Aorta (tissue), 5 donors: ENCODE measurements at regions not wholly inside any gene's neighbourhood (a gene's known extent, or its start where the extent isn't known, plus 50 kb on each side); places are given as distances from the start of the nearest gene placed in this dataset.
"Not testable (repeated sequence)": the region's sequence is repeated elsewhere in the genome, so short reads cannot be mapped to it uniquely, and the experiment has no call there.

ENCODE experiments used
- ATAC-seq: fragments of 200-7000 bp; cut with Tn5 transposase; one replicate; pipeline ENCODE4 v1.9.1; 2022; ENCODE audit warnings: moderate library complexity; ENCODE audit not compliant: low FRiP score
- DNase-seq, 2 donors: peaks; one replicate each; pipeline ENCODE4 v3.0.0-alpha.2; 2020
- H3K27ac ChIP-seq, 2 donors: one replicate each; pipeline ENCODE4 v1.5.1; 2013; ENCODE audit warnings: low read length in 2 of 2, mild to moderate bottlenecking in 2 of 2, moderate library complexity in 2 of 2, control low read depth in 1 of 2, inconsistent platforms in 1 of 2, low read depth in 1 of 2
- H3K27me3 ChIP-seq, 2 donors: one replicate each; pipeline ENCODE4 v1.6.1; 2013; ENCODE audit warnings: control low read depth in 1 of 2, low read length in 1 of 2, mild to moderate bottlenecking in 1 of 2, moderate library complexity in 1 of 2; ENCODE audit not compliant: insufficient read depth in 2 of 2, control insufficient read depth in 1 of 2
- H3K36me3 ChIP-seq, 2 donors: one replicate each; pipeline ENCODE4 v1.6.1; 2013; ENCODE audit warnings: control low read depth in 1 of 2, low read length in 1 of 2, mild to moderate bottlenecking in 1 of 2; ENCODE audit not compliant: insufficient read depth in 2 of 2, control insufficient read depth in 1 of 2
- H3K4me1 ChIP-seq, 2 donors: one replicate each; pipeline ENCODE4 v1.6.1; 2013; ENCODE audit warnings: low read length in 2 of 2, control low read depth in 1 of 2, mild to moderate bottlenecking in 1 of 2, moderate library complexity in 1 of 2; ENCODE audit not compliant: insufficient read depth in 2 of 2, control insufficient read depth in 1 of 2
- H3K4me3 ChIP-seq, 2 donors: one replicate each; pipeline ENCODE4 v1.5.1; 2013; ENCODE audit warnings: low read length in 2 of 2, control low read depth in 1 of 2, mild to moderate bottlenecking in 1 of 2
- H3K9me3 ChIP-seq: one replicate; pipeline ENCODE4 v1.6.1; 2013; ENCODE audit warnings: mild to moderate bottlenecking, low read length; ENCODE audit not compliant: control insufficient read depth
- WGBS, 2 donors: extraction: QIAGEN DNeasy Blood & Tissue Kit; methylation state at CpG; one replicate each; pipeline ENCODE4 v1.1.7; 2013; 5-methylcytosine and 5-hydroxymethylcytosine counted together
- intact Hi-C, 2 donors: fragments of 100-400 bp; cut with DNase I; formaldehyde crosslinking; loops; one replicate each; pipeline versions ENCODE4 v1.14.2 to v1.15.0; 2022
- microRNA-seq, 2 donors: library from miRNA; unstranded; fragments of <30 nt; microRNA quantifications; one replicate each; pipeline ENCODE4 v1.2.0, GENCODE V29; 2020
- donor health status: healthy with polysubstance abuse.
- donor health status: Bipolar disorder and iron deficiency.
- donor health status: DM: no; HTN: no; CAD: no.
- donor health status: DM: no; HTN: no; CAD: no.
- donor health status: DM: yes; HTN: yes; CAD: no.

GRCh38 chr10:56447613-56448012, 86.6 kb upstream of the ZWINT start:
- intact Hi-C loops, H3K27ac ChIP-seq: not testable (repeated sequence)
- 84 to 86% methylated on average over 10 of the region's 10 CpGs for WGBS, 2 donors

GRCh38 chr10:56441337-56441736, 80.3 kb upstream of the ZWINT start:
- H3K27me3 ChIP-seq, H3K9me3 ChIP-seq, DNase-seq, ATAC-seq, H3K4me1 ChIP-seq, intact Hi-C loops, H3K27ac ChIP-seq, H3K36me3 ChIP-seq, H3K4me3 ChIP-seq: not testable (repeated sequence)
- WGBS, 2 donors = 83 to 84% methylated on average over 1 of the region's 1 CpG

More at GRCh38 chr10:56447613-56448012, 86.6 kb upstream of the ZWINT start:
- H3K9me3 ChIP-seq, H3K4me3 ChIP-seq, H3K27me3 ChIP-seq, H3K36me3 ChIP-seq, ATAC-seq, H3K4me1 ChIP-seq: not testable (repeated sequence)
- DNase-seq = peak in 1 of 2 donors; percentile 51

Small RNA genes in the stretch of these regions (microRNA-seq; reads per million reads assigned to microRNA genes)
- 0 reads per million in 2 donors for gene MIR3924
